AG04450 (cell line): ENCODE measurements at regions not wholly inside any gene's neighbourhood (a gene's known extent, or its start where the extent isn't known, plus 50 kb on each side); places are given as distances from the start of the nearest gene placed in this dataset.

Source experiments
- CTCF ChIA-PET: fragments of 300-600, 350-600 bp; formaldehyde crosslinking; extraction: SDS; loops from one replicate; lab custom pipeline; 2022; ENCODE audit warnings: antibody characterized with exemption, inconsistent platforms; lab: Charles Lee
- POLR2A ChIA-PET: fragments of 350-600 bp; formaldehyde crosslinking; extraction: SDS; loops from one replicate; lab custom pipeline; 2021; ENCODE audit warnings: antibody characterized with exemption, inconsistent platforms; lab: Yijun Ruan, JAX
- DNase-seq: peaks from one replicate; pipeline ENCODE4 v3.0.0-alpha.2; 2011; ENCODE audit warnings: low read depth, low spot score
- H3K27ac ChIP-seq: one replicate; pipeline ENCODE4 v1.5.1; 2012; ENCODE audit warnings: low read depth, low read length, control low read depth
- H3K27me3 ChIP-seq: one replicate; pipeline ENCODE4 v1.6.0; 2012; ENCODE audit warnings: low read length; ENCODE audit not compliant: control insufficient read depth, insufficient read depth
- H3K4me3 ChIP-seq: 2 replicates; pipeline ENCODE4 v1.5.1; 2011; ENCODE audit warnings: mild to moderate bottlenecking, low read depth, low read length, control low read depth
- H3K9me3 ChIP-seq: 2 replicates; pipeline ENCODE4 v1.5.1; 2012; ENCODE audit warnings: low read length; ENCODE audit not compliant: control insufficient read depth, insufficient read depth
- TF ChIP-seq, protein P1 (sequence below): IDR thresholded peaks from 2 replicates; pipeline ENCODE4 v1.5.1; 2011; ENCODE audit warnings: low read depth, low read length, control low read depth, inconsistent platforms

DNA sequence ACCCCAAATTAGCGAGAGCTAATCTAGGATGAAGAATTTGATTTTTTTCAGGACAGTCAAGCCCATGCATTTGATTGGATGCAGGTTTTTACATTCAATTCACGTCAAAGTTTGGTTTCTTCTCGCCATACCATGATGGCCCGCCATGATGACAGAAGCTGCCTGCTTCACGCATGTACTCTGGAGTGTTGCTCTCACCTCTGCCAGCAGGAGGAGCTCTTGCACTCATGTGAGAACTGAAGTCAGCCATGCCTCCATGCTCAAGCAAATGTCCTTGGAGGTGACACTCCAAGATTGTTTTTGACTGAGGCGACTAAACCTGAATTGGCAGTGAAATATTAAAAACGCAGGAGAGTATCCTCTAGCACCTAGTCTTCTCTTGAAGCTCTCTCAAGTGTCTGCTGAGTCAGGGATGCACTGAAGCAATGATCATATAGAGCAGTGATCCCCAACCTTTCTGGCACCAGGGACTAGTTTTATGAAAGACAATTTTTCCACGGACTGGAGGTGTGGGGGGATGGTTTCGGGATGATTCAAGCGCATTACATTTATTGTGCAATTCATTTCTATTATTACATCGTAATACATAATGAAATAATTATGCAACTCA, 120.9 kb downstream of the SAMMSON start:
- TF ChIP-seq, protein P1, sequence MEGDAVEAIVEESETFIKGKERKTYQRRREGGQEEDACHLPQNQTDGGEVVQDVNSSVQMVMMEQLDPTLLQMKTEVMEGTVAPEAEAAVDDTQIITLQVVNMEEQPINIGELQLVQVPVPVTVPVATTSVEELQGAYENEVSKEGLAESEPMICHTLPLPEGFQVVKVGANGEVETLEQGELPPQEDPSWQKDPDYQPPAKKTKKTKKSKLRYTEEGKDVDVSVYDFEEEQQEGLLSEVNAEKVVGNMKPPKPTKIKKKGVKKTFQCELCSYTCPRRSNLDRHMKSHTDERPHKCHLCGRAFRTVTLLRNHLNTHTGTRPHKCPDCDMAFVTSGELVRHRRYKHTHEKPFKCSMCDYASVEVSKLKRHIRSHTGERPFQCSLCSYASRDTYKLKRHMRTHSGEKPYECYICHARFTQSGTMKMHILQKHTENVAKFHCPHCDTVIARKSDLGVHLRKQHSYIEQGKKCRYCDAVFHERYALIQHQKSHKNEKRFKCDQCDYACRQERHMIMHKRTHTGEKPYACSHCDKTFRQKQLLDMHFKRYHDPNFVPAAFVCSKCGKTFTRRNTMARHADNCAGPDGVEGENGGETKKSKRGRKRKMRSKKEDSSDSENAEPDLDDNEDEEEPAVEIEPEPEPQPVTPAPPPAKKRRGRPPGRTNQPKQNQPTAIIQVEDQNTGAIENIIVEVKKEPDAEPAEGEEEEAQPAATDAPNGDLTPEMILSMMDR = peak; percentile 64
- DNase-seq = peak; percentile 10
- H3K27me3 ChIP-seq = no peaks in the 10 kb centered on the region
- H3K4me3 ChIP-seq = no peak overlapping the region
- ChIA-PET POLR2A (no interaction called here), CTCF (interaction anchor here (0.5 to 3.3 kb wide), 18 partner anchors 9 to 1532 kb away, joined by 3 to 30 read pairs (median 4); no protein-coding TSS in a partner anchor)
- H3K9me3 ChIP-seq = no peaks in the 10 kb centered on the region
- no peak overlapping the region for H3K27ac ChIP-seq

DNA sequence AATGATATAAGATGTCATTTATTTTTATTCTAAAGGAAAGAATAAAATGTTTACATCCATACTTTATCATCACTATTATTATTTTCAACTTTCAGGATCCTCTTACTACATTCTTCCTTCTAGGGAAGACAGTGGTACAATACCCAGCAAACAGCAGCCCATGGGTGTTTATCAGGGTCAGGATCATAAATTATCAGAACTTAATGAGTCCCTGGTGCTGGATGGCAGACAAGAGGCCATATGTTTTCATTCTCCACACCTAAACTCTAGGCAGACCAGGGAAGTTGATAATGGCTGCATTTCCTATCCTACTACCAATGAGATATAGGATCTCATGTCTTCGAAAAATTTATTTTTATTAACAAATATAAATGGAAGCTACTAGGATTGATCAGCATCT, 127.7 kb downstream of the SAMMSON start:
- Histone ChIP-seq H3K4me3 (no peak overlapping the region), H3K9me3 (no peaks in the 10 kb centered on the region), H3K27ac (no peak overlapping the region), H3K27me3 (no peaks in the 10 kb centered on the region)
- ChIA-PET CTCF (no interaction called here), POLR2A (no interaction called here)
- TF ChIP-seq, protein P1 = no peak
- no peak for DNase-seq

DNA sequence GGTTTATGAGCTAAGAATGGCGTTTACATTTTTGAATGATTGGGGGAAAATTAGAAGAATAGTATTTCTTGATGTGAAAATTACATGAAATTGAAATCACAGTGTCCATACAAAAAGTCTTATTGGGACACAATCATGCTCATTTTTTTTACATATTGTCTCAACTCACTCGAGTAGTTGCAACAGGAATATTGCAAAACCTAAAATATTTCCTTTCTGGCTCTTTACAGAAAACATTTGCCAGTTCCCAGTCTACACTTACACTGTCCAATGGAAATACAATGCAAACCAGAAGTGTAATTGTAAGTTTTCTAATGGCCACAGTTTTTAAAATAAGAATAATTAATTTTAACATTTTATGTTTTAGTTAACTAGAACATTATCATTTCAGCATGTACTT, 137.8 kb downstream of the SAMMSON start:
- Histone ChIP-seq H3K27me3 (no peaks in the 10 kb centered on the region), H3K9me3 (no peaks in the 10 kb centered on the region), H3K4me3 (no peak overlapping the region), H3K27ac (no peak overlapping the region)
- TF ChIP-seq, protein P1 = no peak
- ChIA-PET CTCF (no interaction called here), POLR2A (no interaction called here)
- DNase-seq = no peak

DNA sequence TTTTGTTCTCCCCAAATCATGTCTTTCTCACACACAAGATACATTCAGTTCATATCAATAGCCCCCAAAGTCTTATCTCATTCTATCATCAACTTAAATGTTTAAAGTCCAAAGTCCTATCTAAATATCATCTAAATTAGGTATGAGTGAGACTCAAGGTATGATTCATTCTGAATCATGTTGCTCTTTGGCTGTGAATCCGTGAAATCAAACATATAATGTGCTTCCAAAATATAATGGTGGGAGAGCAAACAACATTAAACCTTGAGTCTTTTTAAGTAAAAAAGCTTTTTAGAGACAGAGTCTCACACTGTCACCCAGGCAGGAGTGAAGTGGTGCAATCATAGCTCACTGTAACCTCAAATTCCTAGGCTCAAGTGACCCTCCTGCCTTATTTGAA, 139.1 kb downstream of the SAMMSON start:
- Histone ChIP-seq H3K4me3 (no peak overlapping the region), H3K27ac (no peak overlapping the region), H3K27me3 (no peaks in the 10 kb centered on the region), H3K9me3 (no peaks in the 10 kb centered on the region)
- ChIA-PET POLR2A (no interaction called here), CTCF (no interaction called here)
- TF ChIP-seq, protein P1 = no peak
- DNase-seq = no peak
